Fibroblast of mammary gland (primary cell): ENCODE measurements at regions not wholly inside any gene's neighbourhood (a gene's known extent, or its start where the extent isn't known, plus 50 kb on each side); places are given as distances from the start of the nearest gene placed in this dataset.
"Not testable (repeated sequence)": the region's sequence is repeated elsewhere in the genome, so short reads cannot be mapped to it uniquely, and the experiment has no call there.

Source experiments
- DNase-seq: peaks from one replicate; pipeline ENCODE4 v3.0.0-alpha.2; 2010; ENCODE audit warnings: low read depth
- H3K4me3 ChIP-seq: 2 replicates; pipeline ENCODE4 v1.5.1; 2011; ENCODE audit warnings: low read depth, mild to moderate bottlenecking, low read length, moderate library complexity; ENCODE audit not compliant: control insufficient read depth
- TF ChIP-seq, protein P1 (sequence below): conservative IDR thresholded peaks from 2 replicates; pipeline ENCODE4 v1.5.1; 2011; ENCODE audit warnings: low read depth, low read length, inconsistent platforms; ENCODE audit not compliant: control insufficient read depth, insufficient read depth

GRCh38 chr2:210776756-210777155 is 220.4 kb downstream of the CPS1 start:
- DNase-seq, result no peak
- TF ChIP-seq, protein P1, sequence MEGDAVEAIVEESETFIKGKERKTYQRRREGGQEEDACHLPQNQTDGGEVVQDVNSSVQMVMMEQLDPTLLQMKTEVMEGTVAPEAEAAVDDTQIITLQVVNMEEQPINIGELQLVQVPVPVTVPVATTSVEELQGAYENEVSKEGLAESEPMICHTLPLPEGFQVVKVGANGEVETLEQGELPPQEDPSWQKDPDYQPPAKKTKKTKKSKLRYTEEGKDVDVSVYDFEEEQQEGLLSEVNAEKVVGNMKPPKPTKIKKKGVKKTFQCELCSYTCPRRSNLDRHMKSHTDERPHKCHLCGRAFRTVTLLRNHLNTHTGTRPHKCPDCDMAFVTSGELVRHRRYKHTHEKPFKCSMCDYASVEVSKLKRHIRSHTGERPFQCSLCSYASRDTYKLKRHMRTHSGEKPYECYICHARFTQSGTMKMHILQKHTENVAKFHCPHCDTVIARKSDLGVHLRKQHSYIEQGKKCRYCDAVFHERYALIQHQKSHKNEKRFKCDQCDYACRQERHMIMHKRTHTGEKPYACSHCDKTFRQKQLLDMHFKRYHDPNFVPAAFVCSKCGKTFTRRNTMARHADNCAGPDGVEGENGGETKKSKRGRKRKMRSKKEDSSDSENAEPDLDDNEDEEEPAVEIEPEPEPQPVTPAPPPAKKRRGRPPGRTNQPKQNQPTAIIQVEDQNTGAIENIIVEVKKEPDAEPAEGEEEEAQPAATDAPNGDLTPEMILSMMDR, result no peak
- H3K4me3 ChIP-seq, result no peak overlapping the region

- TF ChIP-seq, protein P1, result no peak
- H3K4me3 ChIP-seq, result no peak overlapping the region
- DNase-seq, result no peak
Observed at GRCh38 chr2:210782222-210782621, 225.8 kb downstream of the CPS1 start.

DNA sequence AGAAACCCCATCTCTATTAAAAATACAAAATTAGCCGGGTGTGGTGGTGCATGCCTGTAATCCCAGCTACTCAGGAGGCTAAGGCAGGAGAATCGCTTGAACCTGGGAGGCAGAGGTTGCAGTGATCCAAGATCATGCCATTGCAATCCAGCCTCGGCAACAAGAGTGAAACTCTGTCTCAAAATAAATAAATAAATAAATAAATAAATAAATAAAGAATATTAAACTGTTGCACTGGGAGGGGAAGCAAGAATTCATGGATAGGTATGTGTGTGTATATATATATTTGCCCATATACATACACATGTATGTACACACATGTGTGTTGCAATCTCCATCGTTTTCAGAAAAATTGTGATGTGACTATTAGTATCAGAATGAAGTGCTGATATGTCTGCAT is 231.4 kb downstream of the CPS1 start:
- not testable (repeated sequence) for DNase-seq, H3K4me3 ChIP-seq

- DNase-seq, result no peak
- no peak overlapping the region for H3K4me3 ChIP-seq
- TF ChIP-seq, protein P1, result no peak
Observed at GRCh38 chr2:210792000-210792399, 235.6 kb downstream of the CPS1 start.

- no peak for DNase-seq
- H3K4me3 ChIP-seq, result no peak overlapping the region
- TF ChIP-seq, protein P1, result no peak
Observed at GRCh38 chr2:210795506-210795905, 239.1 kb downstream of the CPS1 start.

- DNase-seq, result no peak
- TF ChIP-seq, protein P1, result no peak
- H3K4me3 ChIP-seq, result no peak overlapping the region
Observed at GRCh38 chr2:210798180-210798579, 241.8 kb downstream of the CPS1 start.

GRCh38 chr2:210814251-210815025 is 258.0 kb downstream of the CPS1 start:
- TF ChIP-seq, protein P1, result no peak
- no peak for DNase-seq

More at GRCh38 chr2:210814251-210815025, 258.0 kb downstream of the CPS1 start:
- H3K4me3 ChIP-seq, result no peak overlapping the region
